ENCODE measurements at regions not wholly inside any gene's neighbourhood (a gene's known extent, or its start where the extent isn't known, plus 50 kb on each side); places are given as distances from the start of the nearest gene placed in this dataset.

DNA sequence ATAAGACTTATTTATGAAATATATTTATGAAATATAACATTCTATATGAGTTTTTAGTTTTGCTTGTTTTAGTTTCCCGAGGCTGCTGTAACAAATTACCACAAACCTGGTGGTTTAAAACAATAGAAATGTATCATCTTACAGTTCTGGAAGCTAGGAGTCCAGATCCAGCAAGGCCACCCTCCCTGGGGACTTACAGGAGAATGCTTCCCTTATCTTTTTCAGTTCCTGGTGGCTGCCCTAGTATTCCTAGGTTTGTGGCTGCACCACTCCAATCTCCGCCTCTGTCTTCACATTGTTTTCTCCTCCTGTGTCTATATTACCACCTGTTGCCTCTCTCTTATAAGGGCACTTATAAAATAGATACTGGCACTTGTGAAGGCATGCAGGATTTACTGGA is 877.8 kb downstream of the TUSC7 start:
- TF ChIP-seq, protein P1, sequence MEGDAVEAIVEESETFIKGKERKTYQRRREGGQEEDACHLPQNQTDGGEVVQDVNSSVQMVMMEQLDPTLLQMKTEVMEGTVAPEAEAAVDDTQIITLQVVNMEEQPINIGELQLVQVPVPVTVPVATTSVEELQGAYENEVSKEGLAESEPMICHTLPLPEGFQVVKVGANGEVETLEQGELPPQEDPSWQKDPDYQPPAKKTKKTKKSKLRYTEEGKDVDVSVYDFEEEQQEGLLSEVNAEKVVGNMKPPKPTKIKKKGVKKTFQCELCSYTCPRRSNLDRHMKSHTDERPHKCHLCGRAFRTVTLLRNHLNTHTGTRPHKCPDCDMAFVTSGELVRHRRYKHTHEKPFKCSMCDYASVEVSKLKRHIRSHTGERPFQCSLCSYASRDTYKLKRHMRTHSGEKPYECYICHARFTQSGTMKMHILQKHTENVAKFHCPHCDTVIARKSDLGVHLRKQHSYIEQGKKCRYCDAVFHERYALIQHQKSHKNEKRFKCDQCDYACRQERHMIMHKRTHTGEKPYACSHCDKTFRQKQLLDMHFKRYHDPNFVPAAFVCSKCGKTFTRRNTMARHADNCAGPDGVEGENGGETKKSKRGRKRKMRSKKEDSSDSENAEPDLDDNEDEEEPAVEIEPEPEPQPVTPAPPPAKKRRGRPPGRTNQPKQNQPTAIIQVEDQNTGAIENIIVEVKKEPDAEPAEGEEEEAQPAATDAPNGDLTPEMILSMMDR (IDR thresholded peaks at IDR 0.05; ENCODE audit: low read length): no peak
- no peak for TF ChIP-seq EZH2 (optimal IDR thresholded peaks at IDR 0.05; ENCODE audit: low read depth, low read length)

Measured in MM.1S (cell line).